CD4-positive, CD25-positive, alpha-beta regulatory T cell (primary cell): ENCODE measurements at regions not wholly inside any gene's neighbourhood (a gene's known extent, or its start where the extent isn't known, plus 50 kb on each side); places are given as distances from the start of the nearest gene placed in this dataset.

Experiments
- ATAC-seq, 2 donors: fragments of 150-1000 bp; cut with Tn5 transposase; one replicate each; pipeline ENCODE4 v1.10.0; 2021; ENCODE audit warnings: low read depth in 2 of 2, moderate number of reproducible peaks in 2 of 2, moderate library complexity in 1 of 2
- DNase-seq, 3 donors: peaks; one replicate each; pipeline versions ENCODE4 v3.0.0 to v3.0.0-alpha.2; 2012 to 2022; ENCODE audit warnings: mixed read lengths in 1 of 3
- H3K27ac ChIP-seq: one replicate; pipeline ENCODE4 v1.7.0; 2013; ENCODE audit warnings: mild to moderate bottlenecking, low read length; ENCODE audit not compliant: insufficient read depth, poor library complexity, severe bottlenecking
- H3K27me3 ChIP-seq: one replicate; pipeline ENCODE4 v1.7.0; 2013; ENCODE audit warnings: low read length; ENCODE audit not compliant: control insufficient read depth, insufficient read depth
- H3K36me3 ChIP-seq: one replicate; pipeline ENCODE4 v1.7.0; 2013; ENCODE audit warnings: mild to moderate bottlenecking, low read length, moderate library complexity; ENCODE audit not compliant: control insufficient read depth, insufficient read depth
- H3K4me1 ChIP-seq: 2 replicates; pipeline ENCODE4 v1.7.0; 2013; ENCODE audit warnings: mild to moderate bottlenecking, low read length; ENCODE audit not compliant: insufficient read depth, control insufficient read depth, poor library complexity, severe bottlenecking
- H3K4me3 ChIP-seq: one replicate; pipeline ENCODE4 v1.7.0; 2013; ENCODE audit warnings: low read depth, mild to moderate bottlenecking, low read length, moderate library complexity
- H3K9me3 ChIP-seq, 2 experiments: 1 replicate in 1 of 2; 2 replicates in 1 of 2; pipeline ENCODE4 v1.7.0; 2013; ENCODE audit warnings: low read length in 2 of 2, mild to moderate bottlenecking in 1 of 2, moderate library complexity in 1 of 2; ENCODE audit not compliant: control insufficient read depth in 2 of 2
- H3K27ac Mint-ChIP-seq, 3 donors: one replicate each; pipeline ENCODE4 v1.8.0; 2020 to 2022; ENCODE audit warnings: mild to moderate bottlenecking in 3 of 3, mixed read lengths in 3 of 3, moderate library complexity in 2 of 3
- H3K27me3 Mint-ChIP-seq: one replicate; pipeline ENCODE4 v1.8.0; 2022; ENCODE audit warnings: mild to moderate bottlenecking, mixed read lengths
- H3K36me3 Mint-ChIP-seq: one replicate; pipeline ENCODE4 v1.8.0; 2020; ENCODE audit warnings: mixed read lengths
- H3K4me1 Mint-ChIP-seq, 4 donors: one replicate each; pipeline ENCODE4 v1.8.0; 2020 to 2022; ENCODE audit warnings: mixed read lengths in 4 of 4, mild to moderate bottlenecking in 1 of 4
- H3K4me3 Mint-ChIP-seq, 4 donors: one replicate each; pipeline ENCODE4 v1.8.0; 2020 to 2022; ENCODE audit warnings: mild to moderate bottlenecking in 4 of 4, mixed read lengths in 4 of 4, moderate library complexity in 3 of 4
- H3K9me3 Mint-ChIP-seq, 7 donors: one replicate each; pipeline ENCODE4 v1.8.0; 2020 to 2022; ENCODE audit warnings: mixed read lengths in 7 of 7, mild to moderate bottlenecking in 3 of 7, moderate library complexity in 2 of 7

- Histone ChIP-seq H3K4me1 (no peaks in the 10 kb centered on the region), H3K36me3 (no peaks in the 10 kb centered on the region), H3K9me3 (no peaks in the 10 kb centered on the region), H3K4me3 (no peak overlapping the region), H3K27me3 (no peaks in the 10 kb centered on the region), H3K27ac (no peak overlapping the region)
- DNase-seq (no peak), ATAC-seq (no peak)
- Mint-ChIP-seq H3K27me3 (no peaks in the 10 kb centered on the region), H3K4me3 (no peak overlapping the region), H3K27ac (no peak overlapping the region), H3K36me3 (no peaks in the 10 kb centered on the region), H3K9me3 (peaks cover 0 to 15% (median 5%) of the 10 kb centered on the region in 7 donors), H3K4me1 (no peaks in the 10 kb centered on the region)
Measured at GRCh38 chr20:56060486-56060885, 55.2 kb upstream of the CBLN4 start.

GRCh38 chr20:56069016-56069415 lies 63.7 kb upstream of the CBLN4 start:
- H3K4me1 Mint-ChIP-seq = no peaks in the 10 kb centered on the region
- DNase-seq (no peak), ATAC-seq (no peak)
- H3K9me3 Mint-ChIP-seq = peaks cover 0 to 14% (median 5%) of the 10 kb centered on the region in 7 donors
- no peaks in the 10 kb centered on the region for H3K27me3 Mint-ChIP-seq
- H3K36me3 Mint-ChIP-seq = no peaks in the 10 kb centered on the region
- Histone ChIP-seq H3K36me3 (no peaks in the 10 kb centered on the region), H3K4me1 (no peaks in the 10 kb centered on the region), H3K9me3 (no peaks in the 10 kb centered on the region), H3K27me3 (no peaks in the 10 kb centered on the region), H3K27ac (no peak overlapping the region), H3K4me3 (no peak overlapping the region)
- H3K4me3 Mint-ChIP-seq = no peak overlapping the region
- H3K27ac Mint-ChIP-seq = no peak overlapping the region

- no peak for DNase-seq
- ATAC-seq = no peak
- H3K27ac ChIP-seq = no peak overlapping the region
- Mint-ChIP-seq H3K9me3 (peaks cover 3 to 24% (median 8%) of the 10 kb centered on the region in 7 donors), H3K36me3 (no peaks in the 10 kb centered on the region), H3K4me3 (no peak overlapping the region), H3K27me3 (no peaks in the 10 kb centered on the region), H3K27ac (no peak overlapping the region), H3K4me1 (no peaks in the 10 kb centered on the region)
- no peak overlapping the region for H3K4me3 ChIP-seq
- H3K27me3 ChIP-seq = no peaks in the 10 kb centered on the region
- H3K9me3 ChIP-seq = no peaks in the 10 kb centered on the region
- no peaks in the 10 kb centered on the region for H3K4me1 ChIP-seq
- no peaks in the 10 kb centered on the region for H3K36me3 ChIP-seq
Measured at GRCh38 chr20:56072165-56072564, 66.8 kb upstream of the CBLN4 start.

GRCh38 chr20:56088375-56088774 lies 83.1 kb upstream of the CBLN4 start:
- Mint-ChIP-seq H3K36me3 (no peaks in the 10 kb centered on the region), H3K27me3 (no peaks in the 10 kb centered on the region)

GRCh38 chr20:56091628-56092234 lies 86.4 kb upstream of the CBLN4 start:
- Mint-ChIP-seq H3K4me3 (no peak overlapping the region), H3K4me1 (no peaks in the 10 kb centered on the region), H3K27me3 (no peaks in the 10 kb centered on the region), H3K36me3 (no peaks in the 10 kb centered on the region), H3K27ac (no peak overlapping the region), H3K9me3 (peaks cover 3 to 33% (median 11%) of the 10 kb centered on the region in 7 donors)
- no peak for DNase-seq
- no peak for ATAC-seq
- Histone ChIP-seq H3K9me3 (peaks cover 3 to 11% of the 10 kb centered on the region in 2 experiments), H3K4me3 (no peak overlapping the region), H3K27ac (no peak overlapping the region), H3K27me3 (no peaks in the 10 kb centered on the region), H3K4me1 (no peaks in the 10 kb centered on the region), H3K36me3 (no peaks in the 10 kb centered on the region)

More at GRCh38 chr20:56088375-56088774, 83.1 kb upstream of the CBLN4 start:
- Mint-ChIP-seq H3K4me1 (no peaks in the 10 kb centered on the region), H3K27ac (no peak overlapping the region), H3K9me3 (peaks cover 0 to 14% (median 5%) of the 10 kb centered on the region in 7 donors), H3K4me3 (no peak overlapping the region)
- Histone ChIP-seq H3K4me3 (no peak overlapping the region), H3K27me3 (no peaks in the 10 kb centered on the region), H3K4me1 (no peaks in the 10 kb centered on the region), H3K36me3 (no peaks in the 10 kb centered on the region), H3K9me3 (peaks cover 0 to 3% of the 10 kb centered on the region in 2 experiments), H3K27ac (no peak overlapping the region)
- DNase-seq = no peak
- no peak for ATAC-seq

GRCh38 chr20:56094228-56094627 lies 88.9 kb upstream of the CBLN4 start:
- Histone ChIP-seq H3K27ac (no peak overlapping the region), H3K36me3 (no peaks in the 10 kb centered on the region), H3K9me3 (peaks cover 3 to 11% of the 10 kb centered on the region in 2 experiments), H3K4me3 (no peak overlapping the region), H3K4me1 (no peaks in the 10 kb centered on the region), H3K27me3 (no peaks in the 10 kb centered on the region)
- DNase-seq = no peak
- H3K9me3 Mint-ChIP-seq = peaks cover 2 to 33% (median 10%) of the 10 kb centered on the region in 7 donors
- no peaks in the 10 kb centered on the region for H3K36me3 Mint-ChIP-seq
- H3K27me3 Mint-ChIP-seq = no peaks in the 10 kb centered on the region
- H3K4me3 Mint-ChIP-seq = no peak overlapping the region
- H3K4me1 Mint-ChIP-seq = no peaks in the 10 kb centered on the region
- no peak for ATAC-seq
- H3K27ac Mint-ChIP-seq = no peak overlapping the region

GRCh38 chr20:56098981-56099500 lies 93.7 kb upstream of the CBLN4 start:
- DNase-seq (no peak), ATAC-seq (no peak)
- Mint-ChIP-seq H3K4me1 (no peaks in the 10 kb centered on the region), H3K27me3 (no peaks in the 10 kb centered on the region), H3K9me3 (peaks cover 0 to 30% (median 14%) of the 10 kb centered on the region in 7 donors), H3K27ac (peak overlapping the region in 1 of 3 donors; percentile 77), H3K36me3 (no peaks in the 10 kb centered on the region), H3K4me3 (no peak overlapping the region)
- no peaks in the 10 kb centered on the region for H3K4me1 ChIP-seq
- no peak overlapping the region for H3K4me3 ChIP-seq
- H3K9me3 ChIP-seq = peaks cover 0 to 7% of the 10 kb centered on the region in 2 experiments
- no peak overlapping the region for H3K27ac ChIP-seq
- no peaks in the 10 kb centered on the region for H3K36me3 ChIP-seq
- H3K27me3 ChIP-seq = no peaks in the 10 kb centered on the region
